SK-N-SH (cell line): ENCODE measurements at regions not wholly inside any gene's neighbourhood (a gene's known extent, or its start where the extent isn't known, plus 50 kb on each side); places are given as distances from the start of the nearest gene placed in this dataset.

Experiments
- CTCF ChIA-PET: fragments of 300-600, 350-600 bp; formaldehyde crosslinking; extraction: SDS; loops from one replicate; lab custom pipeline; 2021; lab: Yijun Ruan, JAX
- POLR2A ChIA-PET: fragments of 350-600 bp; sonication (Branson Sonifier 250); formaldehyde crosslinking; extraction: SDS; loops from one replicate; lab custom pipeline; 2020; ENCODE audit warnings: antibody characterized with exemption, inconsistent platforms; lab: Yijun Ruan, JAX
- DNase-seq: peaks from one replicate; pipeline ENCODE4 v3.0.0; 2012
- H2AFZ ChIP-seq: fragments of 200-600 bp; sonication (generic); 2 replicates; pipeline ENCODE4 v1.8.1; 2016; ENCODE audit warnings: antibody characterized with exemption, mild to moderate bottlenecking, low read depth
- H3F3A ChIP-seq: fragments of 200-600 bp; sonication (generic); replicated peaks from 2 replicates; pipeline ENCODE3; 2016; ENCODE audit warnings: antibody characterized with exemption, mild to moderate bottlenecking; ENCODE audit not compliant: insufficient read depth
- H3K27ac ChIP-seq, 2 experiments: fragments of 200-500 bp in 1 of 2; fragments of 200-600 bp in 1 of 2; sonication (Bioruptor generic) in 1 of 2; sonication (generic), shearing (Covaris generic) in 1 of 2; 2 replicates each; pipeline versions ENCODE4 v1.5.1 to v1.6.1; 2014 to 2016; ENCODE audit warnings: low read depth in 2 of 2, inconsistent platforms in 1 of 2, low read length in 1 of 2, mild to moderate bottlenecking in 1 of 2, mixed read lengths in 1 of 2
- H3K27me3 ChIP-seq: fragments of 200-600 bp; sonication (generic), shearing (Covaris generic); 2 replicates; pipeline ENCODE4 v1.6.1; 2016; ENCODE audit warnings: mixed run types; ENCODE audit not compliant: insufficient read depth
- H3K36me3 ChIP-seq, 2 experiments: fragments of 200-500 bp in 1 of 2; fragments of 200-600 bp in 1 of 2; sonication (Bioruptor generic) in 1 of 2; sonication (generic) in 1 of 2; replicated peaks in 1 of 2; 2 replicates each; pipeline versions ENCODE3 to v1.5.1; 2014 to 2016; ENCODE audit warnings: low read length in 1 of 2, mild to moderate bottlenecking in 1 of 2; ENCODE audit not compliant: insufficient read depth in 2 of 2, control insufficient read depth in 1 of 2
- H3K4me1 ChIP-seq, 2 experiments: fragments of 200-500 bp in 1 of 2; fragments of 200-600 bp in 1 of 2; sonication (Bioruptor generic) in 1 of 2; sonication (generic), shearing (Covaris generic) in 1 of 2; 2 replicates each; pipeline versions ENCODE4 v1.5.1 to v1.6.1; 2014 to 2016; ENCODE audit warnings: low read depth in 1 of 2, low read length in 1 of 2, mixed run types in 1 of 2; ENCODE audit not compliant: insufficient read depth in 2 of 2, control insufficient read depth in 1 of 2
- H3K4me2 ChIP-seq: fragments of 200-600 bp; sonication (generic), shearing (Covaris generic); 2 replicates; pipeline ENCODE4 v1.6.1; 2017; ENCODE audit warnings: mixed run types
- H3K4me3 ChIP-seq, 2 experiments: fragments of 200-500 bp in 1 of 2; fragments of 200-600 bp in 1 of 2; sonication (Bioruptor generic) in 1 of 2; sonication (generic), shearing (Covaris generic) in 1 of 2; 2 replicates each; pipeline versions ENCODE4 v1.5.1 to v1.8.1; 2014 to 2016; ENCODE audit warnings: low read depth in 2 of 2, inconsistent platforms in 1 of 2, low read length in 1 of 2, mild to moderate bottlenecking in 1 of 2, mixed read lengths in 1 of 2, moderate library complexity in 1 of 2
- H3K79me2 ChIP-seq: fragments of 200-600 bp; sonication (generic); 2 replicates; pipeline ENCODE4 v1.8.1; 2017; ENCODE audit warnings: mild to moderate bottlenecking; ENCODE audit not compliant: insufficient read depth
- H3K9ac ChIP-seq: fragments of 200-600 bp; sonication (generic); 2 replicates; pipeline ENCODE4 v1.6.1; 2017; ENCODE audit warnings: mixed run types
- H3K9me2 ChIP-seq: fragments of 200-600 bp; sonication (generic); 2 replicates; pipeline ENCODE4 v1.6.1; 2017; ENCODE audit warnings: mixed run types
- H3K9me3 ChIP-seq: fragments of 200-600 bp; sonication (generic); 2 replicates; pipeline ENCODE4 v1.6.1; 2017; ENCODE audit warnings: mixed run types, mild to moderate bottlenecking, moderate library complexity
- H4K20me1 ChIP-seq: fragments of 200-600 bp; sonication (generic); 2 replicates; pipeline ENCODE4 v1.6.1; 2017; ENCODE audit warnings: mild to moderate bottlenecking, mixed run types; ENCODE audit not compliant: insufficient read depth
- CHD2 ChIP-seq: fragments of 150-350 bp; IDR thresholded peaks from 2 replicates; pipeline ENCODE4 v1.6.1; 2018; ENCODE audit warnings: low read length; ENCODE audit not compliant: partially characterized antibody
- EP300 ChIP-seq, 2 experiments: IDR thresholded peaks; 2 replicates each; pipeline versions ENCODE4 v1.4.0 to v1.6.1; 2012; ENCODE audit warnings: borderline replicate concordance in 1 of 2, low read depth in 1 of 2, low read length in 1 of 2
- FOSL2 ChIP-seq: IDR thresholded peaks from 2 replicates; pipeline ENCODE4 v1.4.0; 2012; ENCODE audit warnings: low read depth, mild to moderate bottlenecking, moderate library complexity, borderline replicate concordance
- FOXJ3 ChIP-seq: sonication (generic); formaldehyde crosslinking; IDR thresholded peaks from 2 replicates; pipeline ENCODE4 v1.5.1; 2020; ENCODE audit warnings: mild to moderate bottlenecking, missing genetic modification reagents
- FOXM1 ChIP-seq: IDR thresholded peaks from 2 replicates; pipeline ENCODE4 v1.4.0; 2012; ENCODE audit warnings: low read depth, mild to moderate bottlenecking
- GABPA ChIP-seq: IDR thresholded peaks from 2 replicates; pipeline ENCODE4 v1.4.0; 2012; ENCODE audit warnings: low read depth, mild to moderate bottlenecking
- JUND ChIP-seq: IDR thresholded peaks from 2 replicates; pipeline ENCODE4 v1.4.0; 2012
- MAX ChIP-seq: IDR thresholded peaks from 2 replicates; pipeline ENCODE4 v1.4.0; 2012; ENCODE audit warnings: low read depth
- MXI1 ChIP-seq: IDR thresholded peaks from 2 replicates; pipeline ENCODE4 v1.6.1; 2012; ENCODE audit warnings: mild to moderate bottlenecking, low read depth, low read length, improper control_type of control experiment
- RCOR1 ChIP-seq: fragments of 150-350 bp; IDR thresholded peaks from 2 replicates; pipeline ENCODE4 v1.6.1; 2017; ENCODE audit warnings: antibody characterized with exemption, low read length
- RXRA ChIP-seq: IDR thresholded peaks from 2 replicates; pipeline ENCODE4 v1.4.0; 2012; ENCODE audit warnings: low read depth, mild to moderate bottlenecking, borderline replicate concordance
- SMC3 ChIP-seq: IDR thresholded peaks from 2 replicates; pipeline ENCODE4 v1.6.1; 2012; ENCODE audit warnings: low read depth, low read length, improper control_type of control experiment
- TEAD4 ChIP-seq: IDR thresholded peaks from 2 replicates; pipeline ENCODE4 v1.4.0; 2012; ENCODE audit warnings: mild to moderate bottlenecking, borderline replicate concordance; ENCODE audit not compliant: insufficient read depth
- USF1 ChIP-seq: IDR thresholded peaks from 2 replicates; pipeline ENCODE4 v1.4.0; 2012; ENCODE audit warnings: low read depth, borderline replicate concordance
- WGBS: methylation state at CpG from one replicate; pipeline ENCODE4 v1.1.6; 2017; ENCODE audit warnings: low lambda C conversion rate; 5-methylcytosine and 5-hydroxymethylcytosine counted together
- TF ChIP-seq, protein P1 (sequence below): fragments of 150-350 bp; IDR thresholded peaks from 2 replicates; pipeline ENCODE4 v1.6.1; 2017; ENCODE audit warnings: antibody characterized with exemption, low read length, low read depth, borderline replicate concordance
- TF ChIP-seq, protein P2 (sequence below): fragments of 150-350 bp; IDR thresholded peaks from 2 replicates; pipeline ENCODE4 v1.6.1; 2016; ENCODE audit warnings: mild to moderate bottlenecking, low read depth, low read length
- TF ChIP-seq, protein P3 (sequence below): fragments of 200-600 bp; sonication (generic); IDR thresholded peaks from 2 replicates; pipeline ENCODE4 v1.6.1; 2017; ENCODE audit warnings: antibody characterized with exemption, mild to moderate bottlenecking, moderate library complexity

GRCh38 chr3:178916223-178916622, 155.4 kb downstream of the ZMAT3 start (continued):
- TF ChIP-seq, protein P1, sequence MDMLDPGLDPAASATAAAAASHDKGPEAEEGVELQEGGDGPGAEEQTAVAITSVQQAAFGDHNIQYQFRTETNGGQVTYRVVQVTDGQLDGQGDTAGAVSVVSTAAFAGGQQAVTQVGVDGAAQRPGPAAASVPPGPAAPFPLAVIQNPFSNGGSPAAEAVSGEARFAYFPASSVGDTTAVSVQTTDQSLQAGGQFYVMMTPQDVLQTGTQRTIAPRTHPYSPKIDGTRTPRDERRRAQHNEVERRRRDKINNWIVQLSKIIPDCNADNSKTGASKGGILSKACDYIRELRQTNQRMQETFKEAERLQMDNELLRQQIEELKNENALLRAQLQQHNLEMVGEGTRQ: no peak

- Histone ChIP-seq H3K36me3 (no peaks in the 10 kb centered on the region), H3K9me2 (no peaks in the 10 kb centered on the region), H3K27me3 (no peaks in the 10 kb centered on the region)
- TF ChIP-seq, protein P2, sequence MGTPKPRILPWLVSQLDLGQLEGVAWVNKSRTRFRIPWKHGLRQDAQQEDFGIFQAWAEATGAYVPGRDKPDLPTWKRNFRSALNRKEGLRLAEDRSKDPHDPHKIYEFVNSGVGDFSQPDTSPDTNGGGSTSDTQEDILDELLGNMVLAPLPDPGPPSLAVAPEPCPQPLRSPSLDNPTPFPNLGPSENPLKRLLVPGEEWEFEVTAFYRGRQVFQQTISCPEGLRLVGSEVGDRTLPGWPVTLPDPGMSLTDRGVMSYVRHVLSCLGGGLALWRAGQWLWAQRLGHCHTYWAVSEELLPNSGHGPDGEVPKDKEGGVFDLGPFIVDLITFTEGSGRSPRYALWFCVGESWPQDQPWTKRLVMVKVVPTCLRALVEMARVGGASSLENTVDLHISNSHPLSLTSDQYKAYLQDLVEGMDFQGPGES: no peak
- no peak for TF ChIP-seq USF1
- TF ChIP-seq FOSL2: no peak
- TF ChIP-seq CHD2: no peak
- TF ChIP-seq JUND: no peak
- TF ChIP-seq FOXM1: no peak
- no peak for TF ChIP-seq MXI1
- no peak for TF ChIP-seq GABPA
- TF ChIP-seq, protein P1: no peak
- TF ChIP-seq, all 33 proteins: peak for 0
- Histone ChIP-seq H4K20me1 (no peaks in the 10 kb centered on the region), H3K4me1 (no peaks in the 10 kb centered on the region), H3K79me2 (no peaks in the 10 kb centered on the region), H3K27ac (no peak overlapping the region), H2AFZ (no peak overlapping the region), H3K9me3 (no peaks in the 10 kb centered on the region), H3K9ac (no peak overlapping the region), H3F3A (no peaks in the 10 kb centered on the region), H3K4me2 (no peak overlapping the region), H3K4me3 (no peak overlapping the region)
- DNase-seq: no peak
- ChIA-PET CTCF (no interaction called here), POLR2A (no interaction called here)
- 36% methylated on average over 1 of the region's 2 CpGs for WGBS
Observed at GRCh38 chr3:178915365-178915764, 156.2 kb downstream of the ZMAT3 start.

GRCh38 chr3:178907081-178907480, 164.5 kb downstream of the ZMAT3 start:
- TF ChIP-seq FOXJ3 (CRISPR knock-in tag) (no peak), TEAD4 (no peak), EP300 (IDR thresholded peaks at IDR 0.05; ENCODE audit: borderline replicate concordance in 1 of 2, low read depth in 1 of 2, low read length in 1 of 2) (no peak), RCOR1 (no peak), SMC3 (no peak), RXRA (no peak), MAX (no peak)
- TF ChIP-seq, protein P3, sequence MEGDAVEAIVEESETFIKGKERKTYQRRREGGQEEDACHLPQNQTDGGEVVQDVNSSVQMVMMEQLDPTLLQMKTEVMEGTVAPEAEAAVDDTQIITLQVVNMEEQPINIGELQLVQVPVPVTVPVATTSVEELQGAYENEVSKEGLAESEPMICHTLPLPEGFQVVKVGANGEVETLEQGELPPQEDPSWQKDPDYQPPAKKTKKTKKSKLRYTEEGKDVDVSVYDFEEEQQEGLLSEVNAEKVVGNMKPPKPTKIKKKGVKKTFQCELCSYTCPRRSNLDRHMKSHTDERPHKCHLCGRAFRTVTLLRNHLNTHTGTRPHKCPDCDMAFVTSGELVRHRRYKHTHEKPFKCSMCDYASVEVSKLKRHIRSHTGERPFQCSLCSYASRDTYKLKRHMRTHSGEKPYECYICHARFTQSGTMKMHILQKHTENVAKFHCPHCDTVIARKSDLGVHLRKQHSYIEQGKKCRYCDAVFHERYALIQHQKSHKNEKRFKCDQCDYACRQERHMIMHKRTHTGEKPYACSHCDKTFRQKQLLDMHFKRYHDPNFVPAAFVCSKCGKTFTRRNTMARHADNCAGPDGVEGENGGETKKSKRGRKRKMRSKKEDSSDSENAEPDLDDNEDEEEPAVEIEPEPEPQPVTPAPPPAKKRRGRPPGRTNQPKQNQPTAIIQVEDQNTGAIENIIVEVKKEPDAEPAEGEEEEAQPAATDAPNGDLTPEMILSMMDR: no peak
- no peaks in the 10 kb centered on the region for H3F3A ChIP-seq
- H3K9me2 ChIP-seq: no peaks in the 10 kb centered on the region
- no peak overlapping the region for H3K9ac ChIP-seq
- 15% methylated on average over 1 of the region's 1 CpG for WGBS
- H3K4me1 ChIP-seq: no peaks in the 10 kb centered on the region
- no peaks in the 10 kb centered on the region for H3K36me3 ChIP-seq
- no peak overlapping the region for H3K27ac ChIP-seq
- no peaks in the 10 kb centered on the region for H3K9me3 ChIP-seq
- no peak overlapping the region for H3K4me2 ChIP-seq
- ChIA-PET CTCF (no interaction called here), POLR2A (no interaction called here)
- no peaks in the 10 kb centered on the region for H3K27me3 ChIP-seq
- no peaks in the 10 kb centered on the region for H4K20me1 ChIP-seq
- no peaks in the 10 kb centered on the region for H3K79me2 ChIP-seq
- H3K4me3 ChIP-seq: no peak overlapping the region
- no peak overlapping the region for H2AFZ ChIP-seq
- no peak for DNase-seq
